DMS 273 (cell line): ENCODE measurements at regions not wholly inside any gene's neighbourhood (a gene's known extent, or its start where the extent isn't known, plus 50 kb on each side); places are given as distances from the start of the nearest gene placed in this dataset.
"Not testable (repeated sequence)": the region's sequence is repeated elsewhere in the genome, so short reads cannot be mapped to it uniquely, and the experiment has no call there.

Experiments
- DNase-seq: peaks from one replicate; lab custom pipeline; 2025; ENCODE audit not compliant: unreplicated experiment; lab: John Stamatoyannopoulos, UW

GRCh38 chr11:122604621-122605020, 50.9 kb upstream of the UBASH3B start:
- no peak for DNase-seq

GRCh38 chr11:122601141-122602125, 54.1 kb upstream of the UBASH3B start:
- DNase-seq, result no peak

- DNase-seq, result no peak
Observed at GRCh38 chr11:122600290-122600689, 55.2 kb upstream of the UBASH3B start.

GRCh38 chr11:122599434-122599833, 56.1 kb upstream of the UBASH3B start:
- no peak for DNase-seq

GRCh38 chr11:122598971-122599370, 56.6 kb upstream of the UBASH3B start:
- no peak for DNase-seq

GRCh38 chr11:122597511-122597910, 58.0 kb upstream of the UBASH3B start:
- no peak for DNase-seq

- no peak for DNase-seq
Observed at GRCh38 chr11:122594986-122595645, 60.4 kb upstream of the UBASH3B start.

- no peak for DNase-seq
Observed at GRCh38 chr11:122593473-122594420, 61.8 kb upstream of the UBASH3B start.

GRCh38 chr11:122592641-122593040, 62.9 kb upstream of the UBASH3B start:
- DNase-seq, result no peak

- peak; percentile 12 for DNase-seq
Observed at GRCh38 chr11:122584670-122585069, 70.9 kb upstream of the UBASH3B start.

- DNase-seq, result not testable (repeated sequence)
Observed at GRCh38 chr11:122580071-122580470, 75.5 kb upstream of the UBASH3B start.

- DNase-seq, result peak; percentile 6
Observed at GRCh38 chr11:122578171-122578825, 77.2 kb upstream of the UBASH3B start.

GRCh38 chr11:122572592-122572991, 82.9 kb upstream of the UBASH3B start:
- DNase-seq, result no peak

GRCh38 chr11:122563761-122564160, 91.8 kb upstream of the UBASH3B start:
- no peak for DNase-seq

- peak; percentile 58 for DNase-seq
Observed at GRCh38 chr11:122559734-122560382, 95.7 kb upstream of the UBASH3B start.

GRCh38 chr11:122559218-122559617, 96.3 kb upstream of the UBASH3B start:
- DNase-seq, result not testable (repeated sequence)

- peak; percentile 26 for DNase-seq
Observed at GRCh38 chr11:122557163-122557562, 98.4 kb upstream of the UBASH3B start.

GRCh38 chr11:122556605-122557004, 98.9 kb upstream of the UBASH3B start:
- DNase-seq, result peak; percentile 78

- no peak for DNase-seq
Observed at GRCh38 chr11:122538060-122538459, 117.5 kb upstream of the UBASH3B start.

- no peak for DNase-seq
Observed at GRCh38 chr11:122524898-122525297, 130.6 kb upstream of the UBASH3B start.
